ENCODE measurements at regions not wholly inside any gene's neighbourhood (a gene's known extent, or its start where the extent isn't known, plus 50 kb on each side); places are given as distances from the start of the nearest gene placed in this dataset.

GRCh38 chr2:19146867-19147266, 211.6 kb downstream of the OSR1 start:
- Histone ChIP-seq H3K27me3 (ENCODE audit: control insufficient read depth in 2 of 2, insufficient read depth in 2 of 2, low read length in 2 of 2) (no peaks in the 10 kb centered on the region), H3K4me1 (ENCODE audit: control insufficient read depth in 2 of 2, insufficient read depth in 2 of 2, low read length in 2 of 2) (no peaks in the 10 kb centered on the region), H3K9me3 (ENCODE audit: control insufficient read depth in 2 of 3, low read length in 3 of 3) (peaks cover 0 to 13% (median 0%) of the 10 kb centered on the region in 3 experiments), H3K4me3 (ENCODE audit: low read length) (no peak overlapping the region), H3K27ac (ENCODE audit: low read depth, low read length) (no peak overlapping the region), H3K36me3 (ENCODE audit: control insufficient read depth in 2 of 3, insufficient read depth in 3 of 3, low read length in 3 of 3) (no peaks in the 10 kb centered on the region)
- H3K27me3 Mint-ChIP-seq, result peaks cover 0 to 11% (median 0%) of the 10 kb centered on the region in 5 donors
- H3K36me3 Mint-ChIP-seq, result peaks cover 0 to 6% (median 0%) of the 10 kb centered on the region in 5 donors
- H3K4me3 Mint-ChIP-seq, result no peak overlapping the region
- intact Hi-C loops (cut with micrococcal nuclease), result no loop called here
- DNase-seq (no peak), ATAC-seq (no peak)
- no peak overlapping the region for H3K27ac Mint-ChIP-seq
- ChIA-PET CTCF (no interaction called here), POLR2A (no interaction called here)
- peaks cover 3 to 29% (median 16%) of the 10 kb centered on the region in 11 donors for H3K9me3 Mint-ChIP-seq
- no peaks in the 10 kb centered on the region for H3K4me1 Mint-ChIP-seq

- H3K9me3 ChIP-seq (ENCODE audit: control insufficient read depth in 2 of 3, low read length in 3 of 3), result no peaks in the 10 kb centered on the region
- ATAC-seq, result no peak
- no peaks in the 10 kb centered on the region for H3K36me3 Mint-ChIP-seq
- intact Hi-C loops (cut with micrococcal nuclease), result no loop called here
- H3K27me3 Mint-ChIP-seq, result peaks cover 0 to 4% (median 0%) of the 10 kb centered on the region in 5 donors
- CTCF ChIA-PET, result no interaction called here
- no peaks in the 10 kb centered on the region for H3K4me1 ChIP-seq (ENCODE audit: control insufficient read depth in 2 of 2, insufficient read depth in 2 of 2, low read length in 2 of 2)
- no peak for DNase-seq
- no peaks in the 10 kb centered on the region for H3K36me3 ChIP-seq (ENCODE audit: control insufficient read depth in 2 of 3, insufficient read depth in 3 of 3, low read length in 3 of 3)
- no peaks in the 10 kb centered on the region for H3K27me3 ChIP-seq (ENCODE audit: control insufficient read depth in 2 of 2, insufficient read depth in 2 of 2, low read length in 2 of 2)
- POLR2A ChIA-PET, result no interaction called here
- H3K4me3 Mint-ChIP-seq, result no peak overlapping the region
- no peak overlapping the region for H3K27ac ChIP-seq (ENCODE audit: low read depth, low read length)
- no peaks in the 10 kb centered on the region for H3K4me1 Mint-ChIP-seq
- H3K27ac Mint-ChIP-seq, result no peak overlapping the region
- H3K9me3 Mint-ChIP-seq, result peaks cover 0 to 3% (median 0%) of the 10 kb centered on the region in 11 donors
- H3K4me3 ChIP-seq (ENCODE audit: low read length), result no peak overlapping the region
Measured at GRCh38 chr2:19141234-19142004, 217.0 kb downstream of the OSR1 start.

GRCh38 chr2:19140463-19141208, 217.8 kb downstream of the OSR1 start:
- no peak overlapping the region for H3K27ac Mint-ChIP-seq
- H3K9me3 Mint-ChIP-seq, result no peaks in the 10 kb centered on the region
- Histone ChIP-seq H3K27ac (ENCODE audit: low read depth, low read length) (no peak overlapping the region), H3K4me3 (ENCODE audit: low read length) (no peak overlapping the region), H3K9me3 (ENCODE audit: control insufficient read depth in 2 of 3, low read length in 3 of 3) (no peaks in the 10 kb centered on the region), H3K36me3 (ENCODE audit: control insufficient read depth in 2 of 3, insufficient read depth in 3 of 3, low read length in 3 of 3) (no peaks in the 10 kb centered on the region), H3K4me1 (ENCODE audit: control insufficient read depth in 2 of 2, insufficient read depth in 2 of 2, low read length in 2 of 2) (no peaks in the 10 kb centered on the region), H3K27me3 (ENCODE audit: control insufficient read depth in 2 of 2, insufficient read depth in 2 of 2, low read length in 2 of 2) (no peaks in the 10 kb centered on the region)
- ATAC-seq, result no peak
- POLR2A ChIA-PET, result interaction anchor here (0.7 kb wide), 1 partner anchor 129 kb away, joined by 3 read pairs; no protein-coding TSS in a partner anchor
- H3K27me3 Mint-ChIP-seq, result no peaks in the 10 kb centered on the region
- CTCF ChIA-PET, result no interaction called here
- intact Hi-C loops (cut with micrococcal nuclease), result no loop called here
- no peaks in the 10 kb centered on the region for H3K36me3 Mint-ChIP-seq
- no peak overlapping the region for H3K4me3 Mint-ChIP-seq
- DNase-seq, result no peak
- H3K4me1 Mint-ChIP-seq, result no peaks in the 10 kb centered on the region

GRCh38 chr2:19139386-19139785, 219.0 kb downstream of the OSR1 start:
- ATAC-seq (no peak), DNase-seq (no peak)
- no peaks in the 10 kb centered on the region for H3K36me3 Mint-ChIP-seq
- Histone ChIP-seq H3K9me3 (ENCODE audit: control insufficient read depth in 2 of 3, low read length in 3 of 3) (no peaks in the 10 kb centered on the region), H3K27me3 (ENCODE audit: control insufficient read depth in 2 of 2, insufficient read depth in 2 of 2, low read length in 2 of 2) (no peaks in the 10 kb centered on the region), H3K36me3 (ENCODE audit: control insufficient read depth in 2 of 3, insufficient read depth in 3 of 3, low read length in 3 of 3) (no peaks in the 10 kb centered on the region), H3K4me3 (ENCODE audit: low read length) (no peak overlapping the region), H3K4me1 (ENCODE audit: control insufficient read depth in 2 of 2, insufficient read depth in 2 of 2, low read length in 2 of 2) (no peaks in the 10 kb centered on the region), H3K27ac (ENCODE audit: low read depth, low read length) (no peak overlapping the region)
- H3K4me3 Mint-ChIP-seq, result no peak overlapping the region
- H3K27ac Mint-ChIP-seq, result no peak overlapping the region
- H3K4me1 Mint-ChIP-seq, result no peaks in the 10 kb centered on the region
- H3K9me3 Mint-ChIP-seq, result no peaks in the 10 kb centered on the region
- intact Hi-C loops (cut with micrococcal nuclease), result no loop called here
- H3K27me3 Mint-ChIP-seq, result no peaks in the 10 kb centered on the region
- CTCF ChIA-PET, result no interaction called here
- POLR2A ChIA-PET, result no interaction called here

DNA sequence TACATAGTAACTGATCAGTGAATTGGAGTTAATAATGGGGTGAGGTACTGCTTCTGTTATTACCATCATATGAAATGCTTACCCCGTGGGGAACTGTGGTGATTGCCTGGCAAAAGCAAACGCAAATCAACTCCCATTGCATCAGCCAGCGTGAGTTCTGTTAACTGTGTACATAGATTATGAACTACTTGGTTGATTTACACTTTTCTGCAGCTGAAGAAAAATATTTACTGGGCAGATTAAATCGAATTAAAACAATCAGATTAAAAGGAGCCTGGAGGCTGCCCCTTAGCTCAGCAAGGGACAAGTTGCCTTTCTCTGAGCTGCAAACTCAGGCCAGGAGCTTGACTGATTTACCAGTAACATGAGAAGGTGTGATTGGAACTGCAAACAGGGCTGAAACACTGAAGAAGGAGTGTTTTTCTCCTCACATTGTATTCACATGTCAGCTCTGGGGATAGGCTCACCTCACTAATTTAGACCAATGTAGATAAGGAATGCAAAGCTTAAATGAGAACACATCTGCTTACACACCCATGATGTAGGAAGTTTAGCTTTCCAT, 220.1 kb downstream of the OSR1 start:
- POLR2A ChIA-PET, result no interaction called here
- Mint-ChIP-seq H3K4me3 (no peak overlapping the region), H3K27me3 (no peaks in the 10 kb centered on the region), H3K36me3 (no peaks in the 10 kb centered on the region), H3K9me3 (no peaks in the 10 kb centered on the region), H3K27ac (no peak overlapping the region), H3K4me1 (no peaks in the 10 kb centered on the region)
- Histone ChIP-seq H3K9me3 (ENCODE audit: control insufficient read depth in 2 of 3, low read length in 3 of 3) (no peaks in the 10 kb centered on the region), H3K4me1 (ENCODE audit: control insufficient read depth in 2 of 2, insufficient read depth in 2 of 2, low read length in 2 of 2) (no peaks in the 10 kb centered on the region), H3K4me3 (ENCODE audit: low read length) (no peak overlapping the region), H3K27me3 (ENCODE audit: control insufficient read depth in 2 of 2, insufficient read depth in 2 of 2, low read length in 2 of 2) (no peaks in the 10 kb centered on the region), H3K27ac (ENCODE audit: low read depth, low read length) (no peak overlapping the region), H3K36me3 (ENCODE audit: control insufficient read depth in 2 of 3, insufficient read depth in 3 of 3, low read length in 3 of 3) (no peaks in the 10 kb centered on the region)
- CTCF ChIA-PET, result no interaction called here
- ATAC-seq (no peak), DNase-seq (no peak)
- intact Hi-C loops (cut with micrococcal nuclease), result no loop called here

- H3K9me3 ChIP-seq (ENCODE audit: control insufficient read depth in 2 of 3, low read length in 3 of 3), result no peaks in the 10 kb centered on the region
- ChIA-PET POLR2A (no interaction called here), CTCF (no interaction called here)
- no peaks in the 10 kb centered on the region for H3K36me3 ChIP-seq (ENCODE audit: control insufficient read depth in 2 of 3, insufficient read depth in 3 of 3, low read length in 3 of 3)
- no peaks in the 10 kb centered on the region for H3K27me3 ChIP-seq (ENCODE audit: control insufficient read depth in 2 of 2, insufficient read depth in 2 of 2, low read length in 2 of 2)
- H3K9me3 Mint-ChIP-seq, result no peaks in the 10 kb centered on the region
- H3K4me3 Mint-ChIP-seq, result no peak overlapping the region
- DNase-seq (no peak), ATAC-seq (no peak)
- H3K36me3 Mint-ChIP-seq, result no peaks in the 10 kb centered on the region
- H3K27ac Mint-ChIP-seq, result no peak overlapping the region
- intact Hi-C loops (cut with micrococcal nuclease), result no loop called here
- H3K27me3 Mint-ChIP-seq, result no peaks in the 10 kb centered on the region
- no peaks in the 10 kb centered on the region for H3K4me1 ChIP-seq (ENCODE audit: control insufficient read depth in 2 of 2, insufficient read depth in 2 of 2, low read length in 2 of 2)
- no peak overlapping the region for H3K27ac ChIP-seq (ENCODE audit: low read depth, low read length)
- no peaks in the 10 kb centered on the region for H3K4me1 Mint-ChIP-seq
- H3K4me3 ChIP-seq (ENCODE audit: low read length), result no peak overlapping the region
Measured at GRCh38 chr2:19137433-19137832, 221.0 kb downstream of the OSR1 start.
